RWPE2 (cell line): ENCODE measurements at regions not wholly inside any gene's neighbourhood (a gene's known extent, or its start where the extent isn't known, plus 50 kb on each side); places are given as distances from the start of the nearest gene placed in this dataset.

ENCODE experiments used
- ATAC-seq: fragments of 200-7000 bp; cut with Tn5 transposase; 3 replicates; pipeline ENCODE4 v1.9.1; 2021; ENCODE audit warnings: low read depth
- DNase-seq: peaks from one replicate; pipeline ENCODE4 v3.0.0-alpha.2; 2020; ENCODE audit warnings: low spot score
- H3K27ac ChIP-seq: fragments of 450-650 bp; 2 replicates; pipeline ENCODE4 v1.5.1; 2017; ENCODE audit warnings: mild to moderate bottlenecking; ENCODE audit not compliant: poor library complexity, severe bottlenecking
- H3K27me3 ChIP-seq: fragments of 250-450 bp; sonication (Bioruptor Pico); 2 replicates; pipeline ENCODE4 v1.5.1; 2021; ENCODE audit warnings: mild to moderate bottlenecking, moderate library complexity; ENCODE audit not compliant: insufficient read depth, poor library complexity, severe bottlenecking
- H3K36me3 ChIP-seq: fragments of 250-450 bp; sonication (Bioruptor Pico); 2 replicates; pipeline ENCODE4 v1.5.1; 2020; ENCODE audit warnings: low read depth, mild to moderate bottlenecking, moderate library complexity
- H3K4me1 ChIP-seq: fragments of 250-450 bp; sonication (Bioruptor Pico); 2 replicates; pipeline ENCODE4 v1.5.1; 2021; ENCODE audit warnings: mild to moderate bottlenecking, moderate library complexity; ENCODE audit not compliant: insufficient read depth, poor library complexity, severe bottlenecking
- H3K4me3 ChIP-seq: fragments of 250-450 bp; sonication (Bioruptor Pico); 2 replicates; pipeline ENCODE4 v1.5.1; 2021; ENCODE audit warnings: mild to moderate bottlenecking, moderate library complexity; ENCODE audit not compliant: severe bottlenecking
- H3K9me3 ChIP-seq: fragments of 250-450 bp; sonication (Bioruptor Pico); 2 replicates; pipeline ENCODE4 v1.5.1; 2021; ENCODE audit warnings: mild to moderate bottlenecking, moderate library complexity; ENCODE audit not compliant: severe bottlenecking
- TF ChIP-seq, protein P1 (sequence below): fragments of 450-650 bp; IDR thresholded peaks from one replicate; pipeline ENCODE4 v1.5.1; 2017; ENCODE audit warnings: mild to moderate bottlenecking, moderate library complexity; ENCODE audit not compliant: poor library complexity, severe bottlenecking

DNA sequence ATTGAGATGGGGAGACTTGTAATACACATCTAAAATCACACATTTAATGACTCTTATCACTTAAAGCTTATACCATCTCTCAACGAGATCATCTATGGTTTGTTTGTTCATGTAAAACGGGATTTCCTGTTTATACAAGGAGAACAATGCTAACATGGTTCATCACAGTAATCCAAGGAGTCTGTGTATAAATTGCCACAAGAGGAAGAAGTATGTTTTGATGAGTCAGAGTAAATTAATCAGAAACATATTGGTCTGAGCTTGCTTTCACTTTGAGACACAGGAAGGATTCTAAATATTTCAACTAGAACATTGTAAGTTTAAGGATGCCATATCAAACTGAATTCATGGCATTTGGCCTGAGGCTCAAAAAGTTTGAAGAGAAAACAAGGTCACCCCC is 594.1 kb downstream of the GLUD2 start:
- peaks cover 12% of the 10 kb centered on the region for H3K4me1 ChIP-seq
- DNase-seq, result no peak

DNA sequence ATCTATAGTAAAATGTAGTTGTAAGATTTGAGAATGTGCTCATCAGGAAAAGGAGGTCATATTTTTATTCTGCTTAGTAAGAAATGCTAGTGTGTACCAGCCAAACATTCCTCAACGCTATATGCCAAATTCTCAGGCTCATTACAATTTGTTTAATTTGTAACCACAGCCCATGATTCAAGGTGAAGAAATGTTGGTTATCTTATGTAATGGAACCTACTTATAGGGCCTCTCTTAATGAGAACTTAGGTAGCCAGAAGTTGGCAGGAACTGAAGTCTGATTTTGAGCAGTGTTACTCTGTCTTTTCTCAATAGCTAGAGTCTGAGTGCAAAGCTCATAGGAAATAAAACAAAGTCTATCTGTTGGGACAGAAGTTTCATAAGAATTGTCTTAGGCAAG is 595.0 kb downstream of the GLUD2 start:
- H3K4me3 ChIP-seq, result no peak overlapping the region
- TF ChIP-seq, protein P1, sequence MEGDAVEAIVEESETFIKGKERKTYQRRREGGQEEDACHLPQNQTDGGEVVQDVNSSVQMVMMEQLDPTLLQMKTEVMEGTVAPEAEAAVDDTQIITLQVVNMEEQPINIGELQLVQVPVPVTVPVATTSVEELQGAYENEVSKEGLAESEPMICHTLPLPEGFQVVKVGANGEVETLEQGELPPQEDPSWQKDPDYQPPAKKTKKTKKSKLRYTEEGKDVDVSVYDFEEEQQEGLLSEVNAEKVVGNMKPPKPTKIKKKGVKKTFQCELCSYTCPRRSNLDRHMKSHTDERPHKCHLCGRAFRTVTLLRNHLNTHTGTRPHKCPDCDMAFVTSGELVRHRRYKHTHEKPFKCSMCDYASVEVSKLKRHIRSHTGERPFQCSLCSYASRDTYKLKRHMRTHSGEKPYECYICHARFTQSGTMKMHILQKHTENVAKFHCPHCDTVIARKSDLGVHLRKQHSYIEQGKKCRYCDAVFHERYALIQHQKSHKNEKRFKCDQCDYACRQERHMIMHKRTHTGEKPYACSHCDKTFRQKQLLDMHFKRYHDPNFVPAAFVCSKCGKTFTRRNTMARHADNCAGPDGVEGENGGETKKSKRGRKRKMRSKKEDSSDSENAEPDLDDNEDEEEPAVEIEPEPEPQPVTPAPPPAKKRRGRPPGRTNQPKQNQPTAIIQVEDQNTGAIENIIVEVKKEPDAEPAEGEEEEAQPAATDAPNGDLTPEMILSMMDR, result no peak
- H3K9me3 ChIP-seq, result no peaks in the 10 kb centered on the region
- peak overlapping the region; percentile 70 for H3K27ac ChIP-seq
- H3K4me1 ChIP-seq, result peaks cover 12% of the 10 kb centered on the region
- H3K27me3 ChIP-seq, result no peaks in the 10 kb centered on the region
- ATAC-seq, result peak; percentile 77
- DNase-seq, result no peak
- no peaks in the 10 kb centered on the region for H3K36me3 ChIP-seq

More for the DNA sequence above, 594.1 kb downstream of the GLUD2 start:
- Histone ChIP-seq H3K27ac (peak overlapping the region; percentile 70), H3K27me3 (no peaks in the 10 kb centered on the region), H3K4me3 (no peak overlapping the region), H3K9me3 (no peaks in the 10 kb centered on the region), H3K36me3 (no peaks in the 10 kb centered on the region)
- TF ChIP-seq, protein P1, result no peak
- peak; percentile 92 for ATAC-seq

DNA sequence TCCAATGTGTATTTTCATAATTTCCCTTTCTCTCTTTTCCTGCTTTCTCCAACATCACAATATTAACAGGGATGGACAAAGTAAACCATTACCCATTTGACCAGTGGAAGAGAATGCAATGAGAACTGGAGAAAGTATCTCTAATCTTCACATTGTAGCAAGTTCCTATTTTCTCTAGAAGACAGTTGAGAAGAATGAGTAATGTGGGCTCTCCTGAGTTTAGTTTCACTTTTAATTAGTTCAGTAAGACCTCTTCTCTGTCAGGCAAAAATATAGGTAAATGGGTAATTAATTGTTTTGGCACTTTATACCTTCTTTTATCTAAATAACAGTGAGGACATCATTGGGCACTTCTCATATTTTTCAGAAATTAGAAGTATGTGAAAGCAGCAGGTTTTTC is 602.0 kb downstream of the GLUD2 start:
- no peak overlapping the region for H3K27ac ChIP-seq
- TF ChIP-seq, protein P1, result no peak
- no peaks in the 10 kb centered on the region for H3K4me1 ChIP-seq
- no peaks in the 10 kb centered on the region for H3K9me3 ChIP-seq
- no peak for DNase-seq
- H3K36me3 ChIP-seq, result no peaks in the 10 kb centered on the region
- no peak overlapping the region for H3K4me3 ChIP-seq
- no peak for ATAC-seq
- H3K27me3 ChIP-seq, result no peaks in the 10 kb centered on the region

DNA sequence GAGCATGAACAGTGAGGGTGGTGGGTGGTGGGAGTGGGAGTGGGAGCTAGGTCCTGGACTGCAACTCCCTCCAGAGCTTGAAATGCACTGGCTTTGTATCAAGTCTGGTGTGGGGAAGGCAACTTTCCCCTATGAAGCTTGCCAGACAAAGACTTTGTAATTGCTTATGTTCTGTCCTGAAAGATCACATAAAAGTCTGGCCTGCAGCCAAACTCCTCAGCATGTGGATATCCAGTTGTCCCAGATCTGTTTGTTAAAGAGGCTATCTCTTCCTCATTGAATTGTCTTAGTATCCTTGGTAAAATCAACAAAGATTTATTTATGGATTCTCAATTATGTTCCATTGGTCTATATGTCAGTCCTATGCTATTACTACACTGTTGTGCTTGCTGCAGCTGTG is 607.9 kb downstream of the GLUD2 start:
- ATAC-seq, result no peak

DNA sequence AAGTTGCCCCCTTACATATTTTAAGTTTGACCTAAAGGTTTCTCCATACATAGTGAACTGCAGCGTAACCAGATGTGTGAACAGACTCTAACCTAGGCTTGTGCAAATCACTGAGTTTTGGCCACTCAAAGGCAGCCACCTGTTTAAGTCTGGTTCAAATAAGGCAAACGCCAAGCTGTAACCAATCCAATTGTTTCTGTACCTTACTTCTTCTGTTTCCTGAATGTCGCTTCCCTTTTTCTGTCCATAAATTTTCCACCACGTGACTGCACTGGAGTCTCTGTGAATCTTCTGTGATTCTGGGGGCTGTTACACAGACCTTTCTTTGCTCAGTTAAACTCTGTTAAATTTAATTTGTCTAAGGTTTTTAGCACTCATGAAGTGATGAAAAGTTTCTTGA is 618.8 kb downstream of the GLUD2 start:
- H3K36me3 ChIP-seq, result no peaks in the 10 kb centered on the region
- H3K27ac ChIP-seq, result no peak overlapping the region
- no peaks in the 10 kb centered on the region for H3K27me3 ChIP-seq
- DNase-seq (no peak), ATAC-seq (no peak)
- TF ChIP-seq, protein P1, result no peak
- H3K9me3 ChIP-seq, result no peaks in the 10 kb centered on the region
- H3K4me3 ChIP-seq, result no peak overlapping the region
- H3K4me1 ChIP-seq, result no peaks in the 10 kb centered on the region

More for the DNA sequence above, 607.9 kb downstream of the GLUD2 start:
- H3K9me3 ChIP-seq, result no peaks in the 10 kb centered on the region
- no peaks in the 10 kb centered on the region for H3K4me1 ChIP-seq
- H3K27ac ChIP-seq, result no peak overlapping the region
- no peaks in the 10 kb centered on the region for H3K36me3 ChIP-seq
- TF ChIP-seq, protein P1, result no peak
- no peaks in the 10 kb centered on the region for H3K27me3 ChIP-seq
- no peak for DNase-seq
- H3K4me3 ChIP-seq, result no peak overlapping the region
